Duodenal mucosa (tissue), 2 donors: ENCODE measurements at regions not wholly inside any gene's neighbourhood (a gene's known extent, or its start where the extent isn't known, plus 50 kb on each side); places are given as distances from the start of the nearest gene placed in this dataset.

Source experiments
- H3K27ac ChIP-seq: one replicate; pipeline ENCODE4 v1.7.0; 2013; ENCODE audit warnings: low read depth, low read length
- H3K27me3 ChIP-seq, 2 donors: one replicate each; pipeline ENCODE4 v1.7.0; 2013; ENCODE audit warnings: low read length in 2 of 2, control low read depth in 1 of 2; ENCODE audit not compliant: insufficient read depth in 2 of 2, control insufficient read depth in 1 of 2
- H3K36me3 ChIP-seq, 2 donors: one replicate each; pipeline ENCODE4 v1.7.0; 2013; ENCODE audit warnings: low read length in 2 of 2, control low read depth in 1 of 2; ENCODE audit not compliant: insufficient read depth in 2 of 2, control insufficient read depth in 1 of 2
- H3K4me1 ChIP-seq, 2 donors: one replicate each; pipeline ENCODE4 v1.7.0; 2013; ENCODE audit warnings: low read length in 2 of 2, control low read depth in 1 of 2; ENCODE audit not compliant: insufficient read depth in 2 of 2, control insufficient read depth in 1 of 2
- H3K4me3 ChIP-seq, 2 donors: one replicate each; pipeline ENCODE4 v1.7.0; 2013; ENCODE audit warnings: low read length in 2 of 2, low read depth in 1 of 2
- H3K9ac ChIP-seq, 2 donors: one replicate each; pipeline ENCODE4 v1.7.0; 2013; ENCODE audit warnings: low read length in 2 of 2, low read depth in 1 of 2
- H3K9me3 ChIP-seq, 2 donors: one replicate each; pipeline ENCODE4 v1.7.0; 2013; ENCODE audit warnings: low read length in 2 of 2, control low read depth in 1 of 2; ENCODE audit not compliant: control insufficient read depth in 1 of 2

- Histone ChIP-seq H3K4me1 (peaks cover 0 to 6% of the 10 kb centered on the region in 2 donors), H3K27ac (no peak overlapping the region), H3K4me3 (no peak overlapping the region), H3K27me3 (no peaks in the 10 kb centered on the region), H3K9ac (no peak overlapping the region), H3K9me3 (no peaks in the 10 kb centered on the region), H3K36me3 (no peaks in the 10 kb centered on the region)
Observed at GRCh38 chr2:12114816-12115215, 368.4 kb downstream of the LPIN1 start.

- no peak overlapping the region for H3K9ac ChIP-seq
- H3K9me3 ChIP-seq: no peaks in the 10 kb centered on the region
- no peaks in the 10 kb centered on the region for H3K36me3 ChIP-seq
- H3K4me3 ChIP-seq: no peak overlapping the region
- H3K27ac ChIP-seq: no peak overlapping the region
- H3K27me3 ChIP-seq: no peaks in the 10 kb centered on the region
- no peaks in the 10 kb centered on the region for H3K4me1 ChIP-seq
Observed at GRCh38 chr2:12116228-12116750, 369.9 kb downstream of the LPIN1 start.

DNA sequence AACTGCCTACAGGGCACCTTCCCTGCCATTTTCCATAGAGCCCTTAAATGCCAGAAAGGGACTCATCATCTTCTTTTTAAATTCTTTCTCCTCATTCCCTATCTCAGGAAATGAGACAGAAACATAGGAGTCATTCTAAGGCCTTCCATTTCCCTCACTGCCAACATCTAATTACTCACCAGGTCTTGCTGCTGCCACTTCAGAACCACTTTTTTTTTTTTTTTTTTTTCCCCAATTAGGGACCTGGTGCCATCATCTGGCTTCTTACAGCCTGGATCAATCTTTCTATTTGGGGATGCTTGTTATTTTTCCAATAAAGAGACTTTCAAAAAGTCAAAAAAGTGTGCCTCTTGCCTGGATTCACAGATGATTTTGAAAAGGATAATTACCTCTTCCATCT is 373.4 kb downstream of the LPIN1 start:
- Histone ChIP-seq H3K4me1 (no peaks in the 10 kb centered on the region), H3K9ac (no peak overlapping the region), H3K27me3 (no peaks in the 10 kb centered on the region)

GRCh38 chr2:12120281-12121150 is 374.1 kb downstream of the LPIN1 start:
- no peaks in the 10 kb centered on the region for H3K9me3 ChIP-seq
- H3K9ac ChIP-seq: no peak overlapping the region
- H3K27me3 ChIP-seq: no peaks in the 10 kb centered on the region
- no peak overlapping the region for H3K27ac ChIP-seq
- no peak overlapping the region for H3K4me3 ChIP-seq
- H3K36me3 ChIP-seq: no peaks in the 10 kb centered on the region
- no peaks in the 10 kb centered on the region for H3K4me1 ChIP-seq

More for the DNA sequence above, 373.4 kb downstream of the LPIN1 start:
- Histone ChIP-seq H3K9me3 (no peaks in the 10 kb centered on the region), H3K36me3 (no peaks in the 10 kb centered on the region), H3K27ac (no peak overlapping the region), H3K4me3 (no peak overlapping the region)

- H3K4me1 ChIP-seq: peaks cover 0 to 2% of the 10 kb centered on the region in 2 donors
Observed at GRCh38 chr2:12124790-12125189, 378.4 kb downstream of the LPIN1 start.

DNA sequence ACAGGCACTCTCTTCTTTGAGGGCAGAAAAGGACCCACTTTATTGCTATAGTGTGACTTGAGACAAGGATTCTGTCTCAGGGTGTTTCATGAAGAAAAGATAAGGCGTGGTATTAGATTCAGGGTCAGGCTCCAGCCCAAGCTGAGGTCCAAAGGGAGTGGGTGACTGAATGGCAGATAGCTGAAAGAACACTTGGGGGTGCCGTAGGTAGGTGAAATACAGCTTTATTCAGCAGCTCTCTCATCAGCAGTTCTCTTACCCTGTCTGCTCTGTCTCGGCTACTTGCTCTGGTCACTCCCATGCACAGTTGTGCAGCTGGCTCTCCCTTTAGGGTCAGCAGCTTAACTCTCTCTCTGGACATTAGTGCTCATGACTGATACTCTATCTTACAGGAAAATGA is 379.9 kb downstream of the LPIN1 start:
- Histone ChIP-seq H3K4me3 (no peak overlapping the region), H3K4me1 (peaks cover 0 to 2% of the 10 kb centered on the region in 2 donors), H3K9me3 (no peaks in the 10 kb centered on the region), H3K27me3 (no peaks in the 10 kb centered on the region), H3K9ac (no peak overlapping the region), H3K27ac (no peak overlapping the region), H3K36me3 (no peaks in the 10 kb centered on the region)

More at GRCh38 chr2:12124790-12125189, 378.4 kb downstream of the LPIN1 start:
- H3K4me3 ChIP-seq: no peak overlapping the region
- no peaks in the 10 kb centered on the region for H3K27me3 ChIP-seq
- H3K9me3 ChIP-seq: no peaks in the 10 kb centered on the region
- no peaks in the 10 kb centered on the region for H3K36me3 ChIP-seq
- H3K9ac ChIP-seq: no peak overlapping the region
- no peak overlapping the region for H3K27ac ChIP-seq

GRCh38 chr2:12127638-12128037 is 381.2 kb downstream of the LPIN1 start:
- H3K4me1 ChIP-seq: peaks cover 0 to 2% of the 10 kb centered on the region in 2 donors
- H3K9ac ChIP-seq: no peak overlapping the region
- H3K27me3 ChIP-seq: no peaks in the 10 kb centered on the region
- H3K36me3 ChIP-seq: no peaks in the 10 kb centered on the region
- H3K27ac ChIP-seq: no peak overlapping the region
- H3K9me3 ChIP-seq: no peaks in the 10 kb centered on the region
- no peak overlapping the region for H3K4me3 ChIP-seq

GRCh38 chr2:12131975-12132374 is 385.5 kb downstream of the LPIN1 start:
- peaks cover 0 to 2% of the 10 kb centered on the region in 2 donors for H3K4me1 ChIP-seq
- H3K27me3 ChIP-seq: no peaks in the 10 kb centered on the region

GRCh38 chr2:12141618-12142258 is 395.3 kb downstream of the LPIN1 start:
- no peaks in the 10 kb centered on the region for H3K36me3 ChIP-seq
- no peaks in the 10 kb centered on the region for H3K27me3 ChIP-seq
- no peak overlapping the region for H3K27ac ChIP-seq
- H3K9me3 ChIP-seq: no peaks in the 10 kb centered on the region
- H3K4me3 ChIP-seq: no peak overlapping the region
- H3K9ac ChIP-seq: no peak overlapping the region
- H3K4me1 ChIP-seq: no peaks in the 10 kb centered on the region

More at GRCh38 chr2:12131975-12132374, 385.5 kb downstream of the LPIN1 start:
- no peak overlapping the region for H3K9ac ChIP-seq
- no peak overlapping the region for H3K27ac ChIP-seq
- H3K9me3 ChIP-seq: no peaks in the 10 kb centered on the region
- H3K36me3 ChIP-seq: no peaks in the 10 kb centered on the region
- H3K4me3 ChIP-seq: no peak overlapping the region

DNA sequence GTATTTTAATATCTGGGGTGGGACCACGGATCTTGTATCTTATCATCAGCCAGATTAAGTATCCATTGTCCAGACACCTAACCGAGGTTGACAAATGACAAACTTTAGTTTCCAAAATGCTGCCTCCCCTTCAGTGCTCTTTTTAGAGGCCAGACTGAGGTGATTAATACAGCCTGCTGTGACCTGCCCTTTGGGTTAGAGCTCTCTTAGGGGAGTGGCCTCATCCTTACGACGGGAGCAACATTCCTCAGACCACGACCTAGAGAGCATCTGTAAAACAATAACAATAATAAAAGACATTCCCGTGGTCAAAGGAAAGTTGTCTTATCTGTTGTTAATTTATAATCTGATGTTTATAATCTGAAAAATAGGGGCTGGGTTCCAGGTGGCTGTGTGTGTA is 405.3 kb downstream of the LPIN1 start:
- Histone ChIP-seq H3K9me3 (no peaks in the 10 kb centered on the region), H3K36me3 (no peaks in the 10 kb centered on the region), H3K27ac (no peak overlapping the region), H3K4me1 (no peaks in the 10 kb centered on the region), H3K27me3 (no peaks in the 10 kb centered on the region), H3K4me3 (no peak overlapping the region), H3K9ac (no peak overlapping the region)
